RPMI8226 (cell line): ENCODE measurements at regions not wholly inside any gene's neighbourhood (a gene's known extent, or its start where the extent isn't known, plus 50 kb on each side); places are given as distances from the start of the nearest gene placed in this dataset.
"Not testable (repeated sequence)": the region's sequence is repeated elsewhere in the genome, so short reads cannot be mapped to it uniquely, and the experiment has no call there.

ENCODE experiments used
- DNase-seq: peaks from one replicate; pipeline ENCODE4 v3.0.0-alpha.2; 2015

GRCh38 chr2:61620244-61621159 is 82.3 kb upstream of the XPO1 start:
- DNase-seq, result peak; percentile 51

DNA sequence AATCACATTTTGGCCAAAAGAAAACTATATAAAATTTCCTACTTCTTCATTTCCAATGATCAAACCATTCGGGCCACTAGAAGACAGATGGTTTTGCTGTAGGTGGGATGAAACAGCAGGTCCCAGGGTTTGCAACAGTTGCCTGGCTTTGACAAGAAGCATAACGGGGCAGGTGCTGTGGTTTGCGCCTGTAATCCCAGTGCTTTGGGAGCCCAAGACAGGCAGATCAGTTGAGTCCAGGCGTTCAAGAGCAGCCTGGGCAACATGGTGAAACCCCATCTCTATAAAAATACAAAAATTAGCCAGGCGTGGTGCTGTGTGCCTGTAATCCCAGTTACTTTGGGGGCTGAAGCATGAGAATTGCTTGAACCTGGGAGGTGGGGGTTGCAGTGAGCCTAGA is 81.4 kb upstream of the XPO1 start:
- no peak for DNase-seq

DNA sequence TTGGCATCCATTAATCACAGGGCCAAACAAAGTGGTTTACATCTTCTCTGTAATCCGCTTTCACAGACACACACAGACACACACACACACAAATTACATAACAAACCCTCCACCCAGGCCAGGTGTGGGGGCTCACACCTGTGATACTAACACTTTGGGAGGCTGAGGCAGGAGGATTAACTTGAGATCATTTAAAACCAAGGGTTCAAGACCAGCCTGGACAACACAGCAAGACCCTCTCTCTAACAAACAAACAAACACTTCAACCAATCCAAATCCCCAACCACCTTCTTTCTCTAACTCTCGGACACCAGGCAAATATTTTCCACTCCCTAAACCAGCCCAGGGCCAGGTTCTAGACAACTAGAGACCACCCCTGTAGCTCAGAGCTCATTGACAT is 79.5 kb upstream of the XPO1 start:
- no peak for DNase-seq

- no peak for DNase-seq
Measured at GRCh38 chr2:61605245-61605644, 67.1 kb upstream of the XPO1 start.

- no peak for DNase-seq
Measured at GRCh38 chr2:61604433-61604832, 66.3 kb upstream of the XPO1 start.

- DNase-seq, result not testable (repeated sequence)
Measured at GRCh38 chr2:61598515-61599156, 60.5 kb upstream of the XPO1 start.

DNA sequence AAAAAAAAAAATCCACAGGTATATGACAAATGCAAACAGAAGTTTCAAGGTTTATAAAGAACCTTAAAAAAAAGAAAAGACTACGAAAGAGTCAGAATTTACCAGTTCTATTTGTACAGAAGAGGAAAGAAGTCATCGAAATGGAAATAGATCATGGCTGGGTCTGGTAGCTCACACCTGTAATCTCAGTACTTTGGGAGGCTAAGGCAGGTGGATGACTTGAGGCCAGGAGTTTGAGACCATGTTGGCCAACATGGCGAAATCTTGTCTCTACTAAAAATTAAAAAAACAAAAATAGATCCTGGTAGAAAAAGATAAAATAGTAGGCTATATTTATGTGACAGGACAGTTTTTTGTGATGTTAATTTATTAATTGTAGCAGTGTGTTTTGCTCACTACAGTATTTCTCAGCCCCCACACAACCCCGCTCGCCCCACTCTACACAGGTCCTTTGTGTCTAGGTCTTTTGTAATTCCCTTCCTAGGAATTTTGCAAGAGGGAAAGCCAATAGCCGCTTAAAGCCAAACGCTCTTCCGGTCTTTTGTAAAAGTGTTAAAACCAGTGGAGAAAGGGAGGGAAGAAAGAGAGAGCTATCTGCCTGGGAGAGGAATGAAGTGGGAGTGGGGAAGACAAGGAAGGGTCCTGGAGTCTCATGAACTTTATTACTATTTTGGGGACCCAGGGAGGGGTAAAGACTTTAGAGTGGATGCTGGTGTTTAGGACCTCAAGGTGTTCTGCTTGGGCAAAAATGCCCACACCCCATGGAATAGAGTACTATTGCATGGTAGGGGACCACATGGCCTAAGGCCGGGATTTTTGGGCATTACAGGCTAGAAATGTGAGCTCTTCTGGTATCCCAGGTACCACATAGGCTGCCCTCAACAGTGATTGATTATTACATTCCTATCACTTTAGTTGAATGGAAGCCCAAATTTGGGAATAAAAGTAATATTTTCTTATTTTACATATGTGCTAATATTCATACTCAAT is 59.4 kb upstream of the XPO1 start:
- no peak for DNase-seq

DNA sequence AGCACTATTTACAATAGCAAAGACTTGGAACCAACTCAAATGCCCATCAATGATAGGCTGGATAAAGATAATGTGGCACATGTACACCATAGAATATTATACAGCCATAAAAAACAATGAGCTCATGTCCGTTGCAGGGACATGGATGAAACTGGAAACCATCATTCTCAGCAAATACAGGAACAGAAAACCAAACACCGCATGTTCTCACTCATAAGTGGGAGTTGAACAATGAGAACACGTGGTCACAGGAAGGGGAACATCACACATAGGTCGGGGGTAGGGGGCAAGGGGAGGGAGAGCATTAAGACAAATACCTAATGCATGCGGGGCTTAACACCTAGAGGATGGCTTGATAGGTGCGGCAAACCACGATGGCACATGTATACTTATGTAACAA is 56.0 kb upstream of the XPO1 start:
- not testable (repeated sequence) for DNase-seq

- DNase-seq, result not testable (repeated sequence)
Measured at GRCh38 chr2:61593648-61594047, 55.5 kb upstream of the XPO1 start.

GRCh38 chr2:61590214-61590613 is 52.1 kb upstream of the XPO1 start:
- DNase-seq, result no peak

- DNase-seq, result no peak
Measured at GRCh38 chr2:61588566-61588965, 50.4 kb upstream of the XPO1 start.
